ENCODE measurements at regions not wholly inside any gene's neighbourhood (a gene's known extent, or its start where the extent isn't known, plus 50 kb on each side); places are given as distances from the start of the nearest gene placed in this dataset.

GRCh38 chr5:57764479-57765089 lies 282.0 kb upstream of the ACTBL2 start:
- no peak for DNase-seq (ENCODE audit: low read depth)

GRCh38 chr5:57761513-57761912 lies 278.9 kb upstream of the ACTBL2 start:
- DNase-seq (ENCODE audit: low read depth): no peak

GRCh38 chr5:57754616-57755015 lies 272.0 kb upstream of the ACTBL2 start:
- no peak for DNase-seq (ENCODE audit: low read depth)

- DNase-seq (ENCODE audit: low read depth): no peak
Measured at GRCh38 chr5:57753446-57753845, 270.8 kb upstream of the ACTBL2 start.

GRCh38 chr5:57751710-57752109 lies 269.1 kb upstream of the ACTBL2 start:
- DNase-seq (ENCODE audit: low read depth): no peak

- DNase-seq (ENCODE audit: low read depth): no peak
Measured at GRCh38 chr5:57750891-57751290, 268.3 kb upstream of the ACTBL2 start.

GRCh38 chr5:57750282-57750681 lies 267.7 kb upstream of the ACTBL2 start:
- DNase-seq (ENCODE audit: low read depth): no peak

- no peak for DNase-seq (ENCODE audit: low read depth)
Measured at GRCh38 chr5:57749396-57749795, 266.8 kb upstream of the ACTBL2 start.

GRCh38 chr5:57745700-57746651 lies 263.4 kb upstream of the ACTBL2 start:
- DNase-seq (ENCODE audit: low read depth): no peak

- DNase-seq (ENCODE audit: low read depth): no peak
Measured at GRCh38 chr5:57745029-57745428, 262.4 kb upstream of the ACTBL2 start.

- DNase-seq (ENCODE audit: low read depth): peak; percentile 10
Measured at GRCh38 chr5:57741336-57741735, 258.7 kb upstream of the ACTBL2 start.

- DNase-seq (ENCODE audit: low read depth): no peak
Measured at GRCh38 chr5:57738787-57739186, 256.2 kb upstream of the ACTBL2 start.

GRCh38 chr5:57738301-57738700 lies 255.7 kb upstream of the ACTBL2 start:
- DNase-seq (ENCODE audit: low read depth): no peak

- DNase-seq (ENCODE audit: low read depth): no peak
Measured at GRCh38 chr5:57736716-57737115, 254.1 kb upstream of the ACTBL2 start.

GRCh38 chr5:57735279-57736153 lies 252.9 kb upstream of the ACTBL2 start:
- peak; percentile 90 for DNase-seq (ENCODE audit: low read depth)

- DNase-seq (ENCODE audit: low read depth): no peak
Measured at GRCh38 chr5:57734296-57734695, 251.7 kb upstream of the ACTBL2 start.

- DNase-seq (ENCODE audit: low read depth): no peak
Measured at GRCh38 chr5:57727591-57727990, 245.0 kb upstream of the ACTBL2 start.

- DNase-seq (ENCODE audit: low read depth): no peak
Measured at GRCh38 chr5:57725658-57726504, 243.3 kb upstream of the ACTBL2 start.

GRCh38 chr5:57724836-57725235 lies 242.2 kb upstream of the ACTBL2 start:
- DNase-seq (ENCODE audit: low read depth): peak; percentile 23

- DNase-seq (ENCODE audit: low read depth): no peak
Measured at GRCh38 chr5:57721226-57721625, 238.6 kb upstream of the ACTBL2 start.

- no peak for DNase-seq (ENCODE audit: low read depth)
Measured at GRCh38 chr5:57720656-57721055, 238.0 kb upstream of the ACTBL2 start.
